Effector memory CD8-positive, alpha-beta T cell (primary cell): ENCODE measurements at regions not wholly inside any gene's neighbourhood (a gene's known extent, or its start where the extent isn't known, plus 50 kb on each side); places are given as distances from the start of the nearest gene placed in this dataset.

ENCODE experiments used
- ATAC-seq: fragments of 150-1000 bp; cut with Tn5 transposase; replicated peaks from 2 replicates; pipeline ENCODE4 v1.10.0; 2021; ENCODE audit warnings: mild to moderate bottlenecking, moderate library complexity
- DNase-seq, 3 experiments: peaks; one replicate each; pipeline ENCODE4 v3.0.0; 2021
- H3K27ac Mint-ChIP-seq, 2 donors: one replicate each; pipeline ENCODE4 v1.8.0; 2022; ENCODE audit warnings: mild to moderate bottlenecking in 2 of 2, mixed read lengths in 2 of 2, moderate library complexity in 2 of 2
- H3K27me3 Mint-ChIP-seq, 2 donors: one replicate each; pipeline ENCODE4 v1.8.0; 2022; ENCODE audit warnings: mixed read lengths in 2 of 2
- H3K36me3 Mint-ChIP-seq: one replicate; pipeline ENCODE4 v1.8.0; 2022; ENCODE audit warnings: mild to moderate bottlenecking, moderate library complexity, mixed read lengths; ENCODE audit not compliant: insufficient read depth
- H3K4me1 Mint-ChIP-seq, 2 donors: one replicate each; pipeline ENCODE4 v1.8.0; 2022; ENCODE audit warnings: low read depth in 2 of 2, mixed read lengths in 2 of 2
- H3K4me3 Mint-ChIP-seq, 2 donors: one replicate each; pipeline ENCODE4 v1.8.0; 2022; ENCODE audit warnings: mild to moderate bottlenecking in 2 of 2, mixed read lengths in 2 of 2, moderate library complexity in 2 of 2
- H3K9me3 Mint-ChIP-seq, 2 donors: one replicate each; pipeline ENCODE4 v1.8.0; 2022; ENCODE audit warnings: mixed read lengths in 2 of 2

DNA sequence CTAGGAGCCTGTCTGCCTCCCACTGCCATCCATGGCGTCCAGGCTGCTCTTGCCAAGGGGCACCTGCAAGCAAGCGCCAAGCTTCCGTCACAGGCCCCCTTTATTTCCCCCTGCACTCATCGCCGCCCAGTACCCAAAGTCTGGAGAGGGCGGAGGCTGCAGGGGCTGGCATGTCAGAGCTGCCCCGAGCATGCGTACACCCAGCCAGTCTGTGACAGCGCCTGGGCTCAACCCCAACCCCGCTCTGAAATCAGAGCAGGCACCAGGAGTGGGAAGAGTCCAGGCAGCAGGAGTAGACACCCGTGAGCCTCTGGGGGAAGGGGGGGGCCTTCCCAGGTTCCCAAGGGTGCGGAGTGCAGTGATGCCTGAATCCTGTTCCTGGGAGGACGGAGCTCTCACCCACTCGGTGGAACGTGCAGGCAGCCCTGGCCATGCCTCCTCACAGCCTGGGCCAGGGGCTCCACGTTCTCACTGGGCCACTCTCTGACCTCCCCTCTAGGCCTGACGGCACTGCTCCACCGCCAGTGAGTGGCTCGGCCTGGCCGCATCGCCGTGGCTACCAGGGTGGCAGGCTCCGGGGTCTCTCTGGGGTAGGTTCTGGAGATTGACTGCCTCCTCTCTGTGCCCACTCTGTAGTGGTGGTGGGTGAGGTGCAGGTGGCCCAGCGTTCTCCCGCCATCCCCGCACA lies 469.0 kb downstream of the CDH9 start:
- Mint-ChIP-seq H3K36me3 (no peaks in the 10 kb centered on the region), H3K4me1 (no peaks in the 10 kb centered on the region), H3K27me3 (no peaks in the 10 kb centered on the region), H3K9me3 (peaks cover 0 to 13% of the 10 kb centered on the region in 2 donors), H3K27ac (no peak overlapping the region), H3K4me3 (no peak overlapping the region)
- no peak for DNase-seq
- ATAC-seq: no peak

DNA sequence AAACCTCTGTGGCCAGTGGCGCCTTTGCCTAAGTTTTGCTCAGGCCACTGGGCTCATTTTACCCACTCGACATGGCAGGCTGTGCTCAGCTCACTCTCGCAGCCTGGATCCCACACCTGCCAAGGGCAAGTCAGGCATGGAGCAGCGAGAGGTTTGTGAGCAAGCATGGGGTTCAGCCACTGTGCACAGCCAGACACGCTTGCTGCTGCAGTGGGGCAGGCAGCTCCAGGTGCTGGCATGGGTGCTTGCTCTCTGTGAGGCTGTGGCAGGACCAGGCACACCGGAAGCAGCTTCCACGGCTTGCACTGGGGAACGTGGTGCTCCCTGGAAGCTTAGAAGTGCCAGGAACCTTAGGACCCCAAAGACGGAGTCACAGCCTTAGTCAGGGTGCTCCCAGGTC lies 470.1 kb downstream of the CDH9 start:
- DNase-seq: no peak
- no peak overlapping the region for H3K4me3 Mint-ChIP-seq

DNA sequence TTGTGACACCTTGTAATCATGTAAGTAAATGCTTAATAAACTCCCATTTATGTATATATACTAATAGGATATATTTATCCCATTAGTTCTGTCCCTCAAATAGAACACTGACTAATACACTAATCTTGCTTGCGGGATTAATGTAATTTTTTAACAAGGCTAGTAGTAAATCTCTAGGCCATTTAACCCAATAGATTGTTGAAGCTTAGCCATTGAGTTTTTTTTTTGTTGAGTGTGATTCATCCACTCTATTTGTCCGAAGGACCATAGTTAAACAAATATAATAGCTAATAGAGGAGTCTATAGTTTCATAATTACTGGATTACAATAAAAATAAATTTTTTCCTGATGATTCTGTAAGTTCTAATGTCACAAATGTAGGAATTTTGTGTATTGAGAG lies 474.4 kb downstream of the CDH9 start:
- ATAC-seq: no peak
- no peak for DNase-seq
- Mint-ChIP-seq H3K4me1 (no peaks in the 10 kb centered on the region), H3K4me3 (no peak overlapping the region), H3K27me3 (no peaks in the 10 kb centered on the region), H3K36me3 (no peaks in the 10 kb centered on the region), H3K27ac (no peak overlapping the region), H3K9me3 (peaks cover 0 to 10% of the 10 kb centered on the region in 2 donors)

More for the DNA sequence above, 470.1 kb downstream of the CDH9 start:
- peaks cover 0 to 16% of the 10 kb centered on the region in 2 donors for H3K9me3 Mint-ChIP-seq
- H3K4me1 Mint-ChIP-seq: no peaks in the 10 kb centered on the region
- H3K27ac Mint-ChIP-seq: no peak overlapping the region
- no peak for ATAC-seq
- no peaks in the 10 kb centered on the region for H3K27me3 Mint-ChIP-seq
- no peaks in the 10 kb centered on the region for H3K36me3 Mint-ChIP-seq

DNA sequence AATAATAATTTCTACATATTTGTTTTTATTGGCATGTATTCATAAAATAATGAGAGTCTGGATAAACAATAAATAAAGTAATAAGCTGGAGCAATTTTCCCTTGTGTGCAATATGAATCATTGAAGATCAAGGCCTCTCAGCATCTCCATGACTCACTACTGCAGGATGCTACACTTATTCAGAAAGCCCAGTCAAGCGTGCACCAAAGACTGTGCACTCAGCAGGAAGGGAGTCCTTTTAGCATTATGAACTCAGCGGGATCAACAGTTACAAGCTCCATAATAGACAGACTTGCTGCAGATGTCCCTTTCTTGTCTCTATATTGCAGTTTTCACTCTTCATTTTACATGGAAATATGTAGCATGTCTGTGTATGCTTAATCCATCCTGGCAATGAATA lies 485.3 kb downstream of the CDH9 start:
- Mint-ChIP-seq H3K27ac (no peak overlapping the region), H3K4me3 (no peak overlapping the region), H3K36me3 (peaks cover 3% of the 10 kb centered on the region), H3K4me1 (no peaks in the 10 kb centered on the region), H3K27me3 (no peaks in the 10 kb centered on the region), H3K9me3 (peaks cover 6 to 18% of the 10 kb centered on the region in 2 donors)
- no peak for ATAC-seq
- no peak for DNase-seq

DNA sequence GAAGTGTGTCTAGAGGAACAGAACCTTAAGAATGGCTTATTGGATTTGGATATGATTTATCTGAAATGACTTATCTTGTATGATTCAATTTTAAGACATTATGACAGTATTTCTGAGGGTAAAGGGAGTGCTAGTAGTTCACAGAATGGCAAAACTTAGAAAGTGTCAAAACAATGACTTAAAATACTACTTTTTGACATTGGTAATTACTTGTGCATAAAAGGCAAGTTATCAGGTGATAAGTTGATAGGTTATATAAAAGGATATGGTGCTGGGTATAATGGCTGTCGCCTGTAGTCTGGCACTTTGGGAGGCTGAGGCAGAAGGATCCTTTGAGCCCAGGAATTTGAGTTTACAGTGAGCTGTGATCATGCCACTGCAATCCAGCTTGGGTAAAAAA lies 494.4 kb downstream of the CDH9 start:
- Mint-ChIP-seq H3K9me3 (peaks cover 13 to 28% of the 10 kb centered on the region in 2 donors), H3K27me3 (no peaks in the 10 kb centered on the region), H3K4me3 (no peak overlapping the region), H3K4me1 (no peaks in the 10 kb centered on the region), H3K27ac (no peak overlapping the region), H3K36me3 (no peaks in the 10 kb centered on the region)
- no peak for ATAC-seq
- no peak for DNase-seq

DNA sequence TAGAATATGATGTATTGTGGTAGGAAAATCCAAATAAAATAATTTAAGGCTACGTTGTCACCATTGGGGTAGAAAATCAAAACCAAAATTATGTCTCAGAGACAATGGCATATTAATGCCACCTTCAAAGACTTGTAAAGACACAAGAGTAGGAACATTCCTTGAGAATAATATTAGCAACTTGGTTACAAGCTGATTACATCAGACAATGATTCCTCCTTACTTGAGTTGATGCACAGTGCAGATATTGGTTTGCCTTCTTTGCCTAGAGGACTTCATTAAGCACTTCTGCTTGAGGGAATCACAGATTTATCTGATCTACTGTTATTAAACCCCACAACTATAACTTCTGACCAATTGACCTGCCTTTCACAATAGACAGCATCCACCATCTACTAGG lies 500.2 kb downstream of the CDH9 start:
- no peak for DNase-seq
- no peak for ATAC-seq
- peaks cover 12 to 16% of the 10 kb centered on the region in 2 donors for H3K9me3 Mint-ChIP-seq
- H3K27ac Mint-ChIP-seq: no peak overlapping the region
- no peaks in the 10 kb centered on the region for H3K4me1 Mint-ChIP-seq
- H3K27me3 Mint-ChIP-seq: no peaks in the 10 kb centered on the region
- no peak overlapping the region for H3K4me3 Mint-ChIP-seq
- H3K36me3 Mint-ChIP-seq: no peaks in the 10 kb centered on the region

DNA sequence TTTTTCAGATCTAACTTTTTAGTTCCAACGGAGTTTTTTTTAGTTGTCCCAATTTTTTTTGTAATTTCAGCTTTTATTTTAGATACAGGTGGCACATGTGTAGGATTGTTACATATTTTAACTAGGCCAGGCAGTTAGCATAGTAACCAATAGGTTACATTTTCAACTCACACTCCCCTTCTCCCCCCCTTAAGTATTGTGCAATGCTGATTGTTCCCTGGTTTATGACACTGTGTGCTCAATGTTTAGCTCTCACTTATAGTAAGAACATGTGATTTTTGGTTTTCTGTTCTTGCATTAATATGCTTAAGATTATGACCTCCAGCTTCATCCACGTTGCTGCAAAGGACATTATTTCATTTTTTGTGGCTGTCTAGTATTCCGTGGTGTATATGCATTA lies 503.2 kb downstream of the CDH9 start:
- peaks cover 7 to 10% of the 10 kb centered on the region in 2 donors for H3K9me3 Mint-ChIP-seq
- no peaks in the 10 kb centered on the region for H3K36me3 Mint-ChIP-seq
- no peak for DNase-seq
- H3K27me3 Mint-ChIP-seq: no peaks in the 10 kb centered on the region
- ATAC-seq: no peak
- H3K27ac Mint-ChIP-seq: no peak overlapping the region
- H3K4me1 Mint-ChIP-seq: no peaks in the 10 kb centered on the region
- H3K4me3 Mint-ChIP-seq: no peak overlapping the region

DNA sequence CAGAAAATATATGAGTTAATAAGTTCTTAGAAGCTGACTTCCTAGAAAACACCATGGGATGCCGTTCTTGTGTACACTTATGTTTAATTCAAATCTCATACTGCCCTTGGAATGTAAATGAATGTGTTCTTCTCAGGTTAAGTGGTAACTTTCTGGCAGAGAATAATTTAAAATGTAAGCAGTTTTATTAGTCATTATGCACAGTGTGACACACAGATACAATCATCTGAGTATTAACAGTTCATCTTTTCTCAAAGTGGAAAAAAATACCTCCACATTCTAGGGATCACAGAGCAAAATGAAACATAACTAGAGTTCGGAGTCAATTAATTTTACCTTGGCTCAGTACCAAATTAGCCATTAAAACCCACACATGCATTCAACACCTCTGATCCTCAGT lies 508.1 kb downstream of the CDH9 start:
- peaks cover 5 to 7% of the 10 kb centered on the region in 2 donors for H3K9me3 Mint-ChIP-seq
- no peak overlapping the region for H3K27ac Mint-ChIP-seq
- H3K4me1 Mint-ChIP-seq: no peaks in the 10 kb centered on the region
- ATAC-seq (no peak), DNase-seq (no peak)
- H3K4me3 Mint-ChIP-seq: no peak overlapping the region
- no peaks in the 10 kb centered on the region for H3K36me3 Mint-ChIP-seq
- H3K27me3 Mint-ChIP-seq: no peaks in the 10 kb centered on the region

DNA sequence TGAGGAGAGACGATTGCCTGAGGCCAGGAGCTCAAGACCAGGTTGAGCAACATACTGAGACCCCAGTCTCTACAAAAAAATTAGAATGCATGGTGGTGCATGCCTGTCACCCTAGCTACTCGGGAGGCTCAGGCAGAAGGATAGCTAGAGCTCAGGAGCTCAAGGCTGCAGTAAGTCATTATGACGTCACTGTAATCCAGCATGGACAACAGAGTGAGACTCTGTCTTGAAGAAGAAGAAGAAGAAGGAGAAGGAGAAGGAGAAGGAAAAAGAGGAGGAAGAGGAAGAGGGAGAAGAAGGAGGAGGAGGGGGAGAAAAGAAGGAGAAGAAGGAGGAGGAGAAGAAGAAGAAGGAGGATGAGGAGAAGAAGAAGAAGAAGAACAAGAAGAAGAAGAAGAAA lies 519.1 kb downstream of the CDH9 start:
- no peaks in the 10 kb centered on the region for H3K4me1 Mint-ChIP-seq
- no peak for ATAC-seq
- H3K4me3 Mint-ChIP-seq: no peak overlapping the region
- H3K9me3 Mint-ChIP-seq: peaks cover 6 to 17% of the 10 kb centered on the region in 2 donors
- H3K36me3 Mint-ChIP-seq: no peaks in the 10 kb centered on the region
- H3K27me3 Mint-ChIP-seq: no peaks in the 10 kb centered on the region
- no peak overlapping the region for H3K27ac Mint-ChIP-seq
- no peak for DNase-seq

DNA sequence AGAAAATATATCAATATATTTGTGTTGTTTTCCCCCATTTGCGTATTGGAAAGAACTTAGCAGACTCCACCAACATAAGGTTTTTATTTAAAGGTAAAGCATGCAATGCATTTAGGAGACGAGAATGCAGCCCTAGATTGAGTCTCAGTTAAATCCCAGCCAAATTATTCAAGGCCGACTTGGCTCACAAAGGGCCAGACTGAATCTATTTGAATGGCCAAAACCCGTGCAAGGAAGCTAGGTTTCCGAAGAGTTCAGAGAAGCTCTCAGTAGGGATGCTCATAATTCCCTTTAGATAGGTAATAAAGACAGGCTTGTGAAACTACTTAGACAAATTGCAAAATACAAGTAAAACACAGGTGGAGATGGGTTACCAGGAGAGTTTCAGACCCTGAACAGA lies 520.3 kb downstream of the CDH9 start:
- H3K9me3 Mint-ChIP-seq: peaks cover 6 to 17% of the 10 kb centered on the region in 2 donors
- ATAC-seq (no peak), DNase-seq (no peak)
- H3K4me3 Mint-ChIP-seq: no peak overlapping the region
- H3K27me3 Mint-ChIP-seq: no peaks in the 10 kb centered on the region
- H3K27ac Mint-ChIP-seq: no peak overlapping the region
- H3K4me1 Mint-ChIP-seq: no peaks in the 10 kb centered on the region
- no peaks in the 10 kb centered on the region for H3K36me3 Mint-ChIP-seq

DNA sequence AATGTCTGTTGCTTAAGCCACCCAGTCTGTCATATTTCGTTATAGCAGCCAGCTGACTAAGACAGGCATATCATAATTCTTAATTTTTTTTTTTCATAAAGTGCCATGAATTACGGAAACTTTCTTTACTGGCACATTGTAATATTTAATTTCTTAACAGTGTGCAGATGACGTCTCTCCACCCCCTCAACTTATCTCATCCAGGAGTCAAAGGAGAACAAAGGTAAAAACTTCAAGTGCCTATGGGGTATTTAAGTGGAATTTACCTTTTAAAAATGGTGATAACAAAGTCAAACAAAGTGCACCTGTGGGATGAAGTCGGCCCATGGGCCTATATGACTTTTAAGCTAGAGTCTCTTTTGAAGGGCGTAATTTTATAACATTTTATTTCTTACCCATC lies 539.4 kb downstream of the CDH9 start:
- Mint-ChIP-seq H3K36me3 (no peaks in the 10 kb centered on the region), H3K9me3 (peaks cover 0 to 7% of the 10 kb centered on the region in 2 donors), H3K4me1 (no peaks in the 10 kb centered on the region), H3K4me3 (no peak overlapping the region), H3K27ac (no peak overlapping the region), H3K27me3 (no peaks in the 10 kb centered on the region)
- DNase-seq (no peak), ATAC-seq (no peak)

DNA sequence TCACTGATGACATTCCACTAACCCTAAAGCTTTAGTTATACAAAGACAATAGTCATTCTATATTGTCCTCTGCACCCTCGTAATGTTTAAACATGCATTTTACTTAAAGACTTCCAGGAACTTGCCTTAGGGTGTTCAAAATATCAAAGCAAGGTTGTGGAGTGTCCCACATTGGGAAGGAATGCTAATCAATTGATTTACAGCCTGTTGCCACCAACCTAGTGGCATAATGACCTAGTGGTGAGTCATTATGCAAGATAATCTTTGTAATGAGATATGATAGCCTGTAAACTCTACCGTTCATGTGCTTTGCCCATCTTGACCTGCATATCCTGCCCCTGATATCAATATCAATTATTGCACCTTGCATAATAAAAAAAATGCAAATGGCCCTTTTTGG lies 542.9 kb downstream of the CDH9 start:
- H3K36me3 Mint-ChIP-seq: no peaks in the 10 kb centered on the region
- H3K9me3 Mint-ChIP-seq: peaks cover 0 to 10% of the 10 kb centered on the region in 2 donors
- ATAC-seq: no peak
- no peaks in the 10 kb centered on the region for H3K4me1 Mint-ChIP-seq
- H3K27ac Mint-ChIP-seq: no peak overlapping the region
- no peaks in the 10 kb centered on the region for H3K27me3 Mint-ChIP-seq
- DNase-seq: no peak
- H3K4me3 Mint-ChIP-seq: no peak overlapping the region

DNA sequence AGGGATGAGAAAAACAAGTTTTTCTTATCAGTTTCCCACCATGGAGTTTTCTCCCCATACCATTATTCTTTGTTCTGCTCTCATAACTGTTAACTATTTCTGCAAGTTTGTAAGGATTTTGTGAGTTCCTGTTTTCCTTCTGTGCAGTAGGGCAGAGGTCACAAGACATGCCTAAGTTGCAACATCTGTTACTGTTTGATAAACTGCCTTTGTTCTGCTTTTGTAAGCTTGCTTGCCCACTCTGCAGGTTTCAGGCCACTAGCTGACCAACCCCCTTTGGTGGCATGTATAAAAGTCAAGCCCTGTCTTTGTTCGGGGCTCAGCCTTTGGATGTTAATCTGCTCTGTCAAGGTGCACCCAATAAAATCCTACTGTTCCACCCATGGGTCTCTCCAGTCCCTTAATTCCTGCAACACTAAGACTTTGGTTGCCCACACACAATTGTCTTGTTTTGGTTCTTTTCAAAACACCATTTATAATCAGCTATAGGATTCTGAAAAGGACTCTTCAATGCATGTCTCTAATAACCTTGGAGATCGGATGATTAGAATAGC lies 545.4 kb downstream of the CDH9 start:
- Mint-ChIP-seq H3K36me3 (no peaks in the 10 kb centered on the region), H3K27ac (no peak overlapping the region), H3K27me3 (no peaks in the 10 kb centered on the region), H3K4me3 (no peak overlapping the region), H3K9me3 (peaks cover 5 to 19% of the 10 kb centered on the region in 2 donors), H3K4me1 (no peaks in the 10 kb centered on the region)
- DNase-seq: no peak
- no peak for ATAC-seq

DNA sequence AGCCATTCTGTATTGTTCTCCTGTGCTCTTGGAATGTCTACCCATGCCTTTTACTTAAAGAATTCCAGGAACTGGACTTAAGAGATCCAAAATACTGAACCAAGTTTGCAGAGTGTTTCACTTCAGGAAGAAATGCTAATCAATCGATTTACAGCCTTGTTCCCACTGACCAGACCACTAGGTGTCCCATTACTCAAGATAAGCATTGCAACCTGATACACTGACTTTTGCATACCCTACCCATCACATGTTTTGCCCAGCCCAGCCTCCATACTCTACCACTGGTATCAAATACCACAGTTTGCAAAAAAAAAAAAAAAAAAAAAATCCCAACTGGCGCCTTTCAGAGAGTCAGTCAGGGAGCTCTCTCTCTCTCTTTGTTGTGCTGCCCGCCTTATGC lies 550.8 kb downstream of the CDH9 start:
- DNase-seq: no peak
- no peak overlapping the region for H3K27ac Mint-ChIP-seq
- H3K4me1 Mint-ChIP-seq: no peaks in the 10 kb centered on the region
- peaks cover 8 to 16% of the 10 kb centered on the region in 2 donors for H3K9me3 Mint-ChIP-seq
- no peak for ATAC-seq
- H3K4me3 Mint-ChIP-seq: no peak overlapping the region
- no peaks in the 10 kb centered on the region for H3K36me3 Mint-ChIP-seq
- H3K27me3 Mint-ChIP-seq: no peaks in the 10 kb centered on the region
